A172 (cell line): ENCODE measurements at regions not wholly inside any gene's neighbourhood (a gene's known extent, or its start where the extent isn't known, plus 50 kb on each side); places are given as distances from the start of the nearest gene placed in this dataset.
"Not testable (repeated sequence)": the region's sequence is repeated elsewhere in the genome, so short reads cannot be mapped to it uniquely, and the experiment has no call there.

ENCODE experiments used
- DNase-seq: peaks from one replicate; pipeline ENCODE4 v3.0.0-alpha.2; 2015; ENCODE audit warnings: low spot score

DNA sequence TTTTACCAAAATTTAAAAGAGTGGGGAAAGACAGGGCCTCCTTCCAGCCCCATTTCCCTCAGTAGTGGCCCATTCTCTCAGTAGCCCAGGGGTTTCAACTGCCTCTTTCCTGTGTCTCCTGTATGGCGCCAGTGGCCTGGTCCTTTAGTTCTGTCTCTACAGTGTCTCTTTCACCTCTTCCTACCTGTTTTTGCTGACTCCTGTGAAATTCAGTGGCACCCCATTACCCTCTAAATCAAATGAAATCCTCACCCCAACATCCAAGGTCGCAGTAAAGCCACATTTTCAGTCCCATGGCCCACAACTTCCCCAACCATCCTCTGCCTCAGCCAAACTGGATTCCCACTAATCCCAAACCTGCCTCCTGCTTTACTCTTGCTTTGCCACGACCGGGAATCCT, 200.7 kb downstream of the IPMK start:
- DNase-seq: no peak

DNA sequence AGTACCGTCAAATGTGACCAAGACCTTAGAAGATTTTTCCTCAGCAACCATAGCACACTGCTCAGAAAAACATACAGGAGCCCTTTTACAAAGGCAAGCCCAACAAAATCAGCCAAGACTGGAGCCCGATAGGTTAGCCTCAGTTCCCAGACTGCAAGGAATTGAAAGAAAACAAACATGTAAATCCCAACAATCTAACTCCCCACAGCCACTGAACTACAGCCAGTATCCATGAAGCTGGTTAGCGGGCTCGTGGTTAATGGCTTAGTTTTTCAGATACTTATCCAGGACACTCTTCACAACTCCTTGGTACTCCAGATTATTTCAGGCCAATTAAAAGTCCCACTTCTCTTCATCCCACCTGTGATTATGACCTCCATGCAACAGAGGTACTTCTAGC, 201.6 kb downstream of the IPMK start:
- no peak for DNase-seq

DNA sequence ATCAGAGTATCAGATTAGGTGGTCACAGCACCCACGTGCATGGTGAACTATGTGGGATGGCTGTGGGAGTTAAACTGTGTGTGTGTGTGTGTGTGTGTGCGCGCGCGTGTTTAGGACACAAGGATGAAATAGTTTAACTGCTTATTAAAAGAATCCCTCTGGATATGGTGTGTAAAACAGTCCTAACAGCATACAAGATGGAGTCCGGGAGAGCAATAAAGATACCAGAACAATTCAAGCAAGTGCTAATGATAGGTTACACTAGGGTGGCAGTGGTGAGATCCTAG, 202.2 kb downstream of the IPMK start:
- no peak for DNase-seq

DNA sequence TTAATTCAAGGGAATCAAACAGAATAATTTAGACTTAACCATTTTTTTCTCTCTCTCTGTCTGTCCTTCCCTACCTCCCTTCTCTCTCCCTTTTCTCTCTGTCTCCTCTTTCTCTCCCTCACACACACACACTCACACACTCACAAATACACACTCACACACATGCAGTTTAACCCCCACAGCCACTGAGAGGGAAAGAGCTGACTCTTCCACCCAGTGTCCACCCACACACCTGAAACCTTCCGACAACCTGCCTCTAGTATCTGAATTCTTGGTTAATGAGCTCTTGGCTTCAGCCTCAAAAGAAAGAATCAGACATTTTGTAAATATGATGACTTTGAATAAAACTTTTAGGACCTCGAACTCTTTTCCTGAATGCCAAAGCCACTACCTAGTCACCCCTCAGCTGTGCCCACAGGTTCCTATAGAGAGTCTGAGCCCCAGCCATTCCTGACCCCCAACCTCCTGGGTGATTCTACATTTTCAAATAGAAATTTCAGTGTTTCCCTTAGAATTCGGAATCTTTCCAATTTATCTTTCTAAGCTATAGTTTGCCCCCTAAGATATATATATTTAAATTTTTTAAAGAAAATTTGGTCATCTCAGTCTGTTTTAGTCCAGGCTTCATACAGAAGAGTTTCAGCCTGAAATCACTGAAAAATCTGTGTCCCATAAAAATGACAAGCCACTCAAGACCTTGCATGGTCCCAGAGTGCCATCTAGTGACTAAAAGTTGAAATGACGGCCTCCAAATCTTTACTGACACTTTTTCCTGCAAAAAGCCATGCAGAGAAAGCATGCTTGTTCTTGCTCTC, 202.8 kb downstream of the IPMK start:
- peak; percentile 54 for DNase-seq

DNA sequence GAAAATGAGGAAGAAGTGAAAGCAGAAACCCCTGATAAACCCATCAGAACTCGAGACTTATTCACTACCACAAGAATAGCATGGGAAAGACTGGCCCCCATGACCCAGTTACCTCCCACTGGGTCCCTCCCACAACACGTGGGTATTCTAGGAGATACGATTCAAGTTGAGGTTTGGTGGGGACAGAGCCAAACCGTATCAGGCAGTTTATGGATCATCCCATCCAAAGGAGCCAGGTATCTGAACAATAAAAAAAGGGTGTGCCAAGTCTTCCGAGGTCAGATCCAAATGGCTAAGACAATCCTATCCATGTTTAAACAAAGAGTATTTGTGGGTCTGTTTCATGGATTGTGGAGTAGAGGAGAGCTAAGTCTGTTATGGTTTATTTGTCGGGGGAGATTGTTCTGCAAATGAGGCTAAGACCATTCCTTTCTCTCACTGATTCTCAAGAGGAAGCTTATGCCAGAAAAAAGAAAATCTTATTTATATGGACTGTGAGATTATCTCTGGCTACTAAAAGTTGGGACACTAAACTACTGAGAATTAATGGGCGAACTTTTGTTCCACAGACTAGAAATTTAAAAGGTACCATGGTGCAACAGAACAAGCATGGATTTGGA, 203.7 kb downstream of the IPMK start:
- no peak for DNase-seq

DNA sequence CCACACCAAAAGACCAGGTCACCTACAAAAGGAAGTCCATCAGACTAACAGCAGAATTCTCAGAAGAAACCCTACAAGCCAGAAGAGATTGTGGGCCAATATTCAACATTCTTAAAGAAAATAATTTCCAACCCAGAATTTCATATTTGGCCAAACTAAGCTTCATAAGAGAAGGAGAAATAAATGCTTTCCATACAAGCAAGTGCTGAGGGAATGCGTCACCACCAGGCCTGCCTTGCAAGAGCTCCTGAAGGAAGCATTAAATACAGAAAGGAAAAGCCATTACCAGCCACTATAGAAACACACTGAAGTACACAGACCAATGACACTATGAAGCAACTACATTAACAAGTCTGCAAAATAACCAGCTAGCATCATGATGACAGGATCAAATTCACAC, 209.0 kb downstream of the IPMK start:
- DNase-seq: not testable (repeated sequence)

DNA sequence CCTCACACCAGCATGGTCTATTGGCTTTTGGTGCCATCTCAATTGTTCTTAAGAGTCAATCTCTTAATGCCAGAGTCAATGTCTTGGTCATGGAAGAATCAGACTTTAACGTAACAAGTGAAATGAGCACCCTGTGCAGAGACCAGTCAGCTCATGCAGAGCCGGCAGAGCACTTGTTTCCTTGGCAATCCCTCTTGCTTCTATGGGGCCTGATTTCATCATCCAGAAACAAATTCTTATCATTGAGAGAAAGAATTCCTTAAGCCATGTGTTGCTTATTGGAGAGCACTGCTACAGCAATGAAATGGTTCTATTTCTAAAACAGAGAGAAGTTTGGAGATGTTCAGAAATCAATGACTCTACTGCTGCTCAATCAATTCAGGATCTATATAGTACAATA, 212.8 kb downstream of the IPMK start:
- DNase-seq: no peak

DNA sequence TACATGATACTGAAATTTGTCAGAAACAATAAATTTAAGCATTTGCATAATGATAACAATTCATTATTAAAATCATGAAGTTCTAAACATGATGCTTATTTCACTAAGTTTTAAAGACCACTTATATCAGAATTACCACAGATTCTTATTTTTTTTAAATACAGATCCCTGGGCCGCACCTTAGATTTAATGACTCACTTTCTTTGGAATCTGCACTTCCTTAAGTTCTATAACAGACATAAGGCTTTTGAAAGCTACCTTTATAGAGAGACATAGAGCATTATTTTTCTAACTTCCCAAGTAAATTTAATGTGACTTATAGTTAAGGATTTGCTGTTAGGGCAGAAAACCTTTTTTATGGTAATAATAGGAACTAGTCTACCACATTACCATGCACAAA, 214.9 kb downstream of the IPMK start:
- no peak for DNase-seq

DNA sequence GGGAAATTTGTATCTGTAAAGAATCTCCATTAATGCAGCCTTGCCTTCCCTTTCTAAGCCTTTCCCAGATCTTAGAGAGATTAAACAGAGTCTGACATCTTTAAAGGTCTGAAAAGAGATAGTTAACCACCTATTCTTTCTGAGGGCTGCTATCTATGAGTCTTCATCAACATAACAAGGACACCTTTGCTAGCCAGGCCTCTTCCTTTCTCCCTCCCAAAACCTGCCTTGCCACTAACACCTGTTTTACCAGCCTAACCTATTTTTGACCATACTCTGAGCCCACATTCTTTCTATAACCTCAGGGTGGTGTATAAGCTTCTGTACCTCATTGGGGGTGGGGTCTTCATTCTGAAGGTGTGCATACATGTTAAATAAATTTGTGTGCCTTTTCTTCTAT, 217.1 kb downstream of the IPMK start:
- DNase-seq: no peak

DNA sequence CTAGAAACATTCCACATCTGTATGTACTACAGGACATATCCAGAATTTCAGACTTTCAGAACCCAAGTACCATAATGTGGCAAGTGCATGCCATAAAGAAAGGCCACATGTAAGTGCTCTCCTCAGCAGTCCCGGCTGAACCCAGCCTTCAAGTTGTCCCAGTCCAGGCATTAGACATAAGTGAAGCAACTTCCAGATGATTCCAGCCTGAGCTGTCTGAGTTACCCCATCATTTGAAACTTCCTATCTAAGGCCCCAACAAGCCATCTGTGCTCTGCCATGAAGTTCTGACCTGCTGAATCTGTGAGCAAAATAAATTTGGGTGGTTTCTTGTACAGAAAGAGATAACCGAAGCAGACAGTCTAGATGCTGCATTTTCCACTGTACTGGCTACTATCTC, 218.8 kb downstream of the IPMK start:
- no peak for DNase-seq

DNA sequence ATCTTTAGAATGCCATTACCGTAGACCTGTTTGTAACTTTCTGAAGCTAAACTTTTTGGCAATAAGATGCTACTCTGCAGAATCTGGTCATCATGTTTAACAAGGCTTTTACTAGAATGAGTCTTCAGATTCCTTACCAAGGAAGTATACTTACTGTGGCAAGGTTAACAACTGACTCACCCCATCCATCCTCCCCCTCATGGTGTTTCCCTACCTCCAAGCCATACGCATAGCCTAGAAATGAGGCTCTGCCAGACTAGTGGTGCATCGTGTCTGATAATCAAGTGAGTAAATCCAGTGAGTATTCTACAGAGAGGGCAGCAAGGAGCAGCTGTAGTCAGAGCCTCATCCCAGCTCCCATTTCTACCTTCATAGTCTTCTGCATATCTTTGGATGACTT, 223.6 kb downstream of the IPMK start:
- DNase-seq: peak; percentile 78

DNA sequence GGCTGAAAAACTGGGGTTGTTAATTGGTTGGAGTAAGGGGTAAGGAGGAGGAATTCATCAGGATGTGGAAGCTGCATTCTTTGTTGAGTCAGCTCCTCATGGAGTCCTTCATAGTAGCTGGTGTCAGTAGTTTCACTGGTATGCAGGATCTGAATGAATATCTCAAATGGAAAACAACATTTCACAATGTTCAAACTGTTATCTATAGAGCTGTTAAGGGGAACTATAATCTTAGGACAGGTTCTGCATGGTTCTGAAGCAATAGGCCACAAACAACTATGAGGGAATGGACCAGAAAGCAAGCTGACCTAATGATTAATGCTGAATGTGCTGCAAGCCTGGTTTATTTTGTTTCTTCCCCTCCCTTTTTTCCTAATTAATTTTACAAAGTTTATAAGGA, 225.8 kb downstream of the IPMK start:
- no peak for DNase-seq

DNA sequence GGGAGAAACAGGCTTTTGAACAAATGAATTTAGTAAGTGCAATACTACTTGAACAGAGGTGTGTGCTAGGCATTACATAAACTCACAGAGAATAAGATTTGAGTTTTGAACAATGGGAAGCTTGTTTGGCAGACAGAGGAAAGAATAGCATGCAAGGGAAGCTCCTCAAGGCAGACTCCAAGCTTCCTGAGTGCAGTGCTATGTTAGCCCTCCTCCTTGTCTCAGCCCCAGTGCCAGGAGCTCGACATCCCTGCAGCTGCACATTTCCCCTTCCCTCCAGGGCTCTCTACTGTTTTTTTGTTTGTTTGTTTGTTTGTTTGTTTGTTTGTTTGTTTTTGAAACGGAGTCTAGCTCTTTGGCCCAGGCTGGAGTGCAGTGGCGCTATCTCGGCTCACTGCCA, 237.5 kb downstream of the IPMK start:
- no peak for DNase-seq

DNA sequence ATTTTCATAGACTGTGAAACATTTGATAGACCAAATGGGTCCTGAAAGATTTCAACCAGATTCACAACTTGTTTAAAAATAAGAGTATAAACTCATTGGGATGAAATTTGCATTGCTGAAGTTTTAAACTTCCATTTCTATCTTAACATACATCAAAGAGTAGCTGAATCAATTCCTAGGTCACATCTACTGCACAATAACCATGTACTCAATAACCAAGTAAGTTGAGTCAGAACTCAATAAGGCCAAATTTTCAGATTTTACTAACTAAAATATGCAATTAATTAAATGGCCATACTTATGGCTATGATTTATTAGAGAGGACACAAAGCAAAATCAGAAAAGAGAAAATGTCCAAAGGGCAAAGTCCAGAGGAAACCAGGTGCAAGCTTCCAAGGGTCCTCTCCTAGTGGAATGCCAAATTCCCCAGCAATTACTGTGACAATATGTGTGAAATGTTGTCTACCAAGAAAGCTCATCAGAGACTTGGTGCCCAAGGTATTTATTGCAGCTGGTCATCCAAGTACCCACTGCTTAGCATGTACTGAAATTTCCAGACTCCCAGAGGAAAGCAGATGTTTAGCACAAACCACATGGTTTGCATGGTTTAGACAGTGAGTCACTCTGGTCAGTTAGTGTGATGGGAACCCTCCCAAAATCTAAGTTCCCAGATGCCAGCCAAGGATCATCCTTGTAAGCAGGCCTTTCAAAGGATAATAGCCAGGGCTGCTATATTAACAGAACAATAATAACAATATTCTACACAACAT, 238.9 kb downstream of the IPMK start:
- peak; percentile 90 for DNase-seq

DNA sequence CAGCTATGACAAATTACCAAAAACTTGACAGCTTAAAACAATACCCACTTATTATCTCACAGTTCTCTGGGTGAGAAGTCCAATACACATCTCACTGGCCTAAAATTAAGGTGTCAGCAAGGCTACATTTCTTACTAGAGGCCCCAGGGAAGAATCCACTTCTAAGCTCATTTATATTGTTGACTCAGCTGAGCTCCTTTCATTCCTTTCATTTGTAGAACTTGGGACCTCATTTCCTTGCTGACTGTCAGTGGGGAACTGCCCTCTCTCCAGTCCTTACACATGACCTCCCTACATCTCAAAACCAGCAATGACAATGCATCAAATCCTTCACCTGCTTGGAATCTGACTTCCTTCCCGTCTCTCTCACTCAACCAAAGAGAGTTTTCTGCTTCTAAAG, 240.3 kb downstream of the IPMK start:
- peak; percentile 51 for DNase-seq

DNA sequence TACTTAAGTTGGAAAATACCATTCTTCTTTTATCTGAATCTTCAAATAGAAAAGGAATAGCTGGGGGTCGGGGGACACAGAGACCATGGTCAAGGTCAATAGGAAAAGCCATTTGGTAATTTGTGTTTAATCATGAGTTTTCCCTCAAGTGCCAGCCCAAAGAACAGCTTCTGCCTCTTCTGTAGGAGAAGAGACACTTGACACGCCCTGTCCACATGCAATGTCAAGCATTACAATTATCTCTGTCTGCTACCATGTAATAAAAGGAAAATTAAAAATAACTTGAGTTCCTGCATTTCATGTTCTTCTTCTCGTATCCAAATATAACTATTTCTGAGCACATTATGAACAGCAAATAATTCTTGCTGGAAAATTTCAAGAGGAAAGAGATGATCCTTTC, 241.7 kb downstream of the IPMK start:
- no peak for DNase-seq

DNA sequence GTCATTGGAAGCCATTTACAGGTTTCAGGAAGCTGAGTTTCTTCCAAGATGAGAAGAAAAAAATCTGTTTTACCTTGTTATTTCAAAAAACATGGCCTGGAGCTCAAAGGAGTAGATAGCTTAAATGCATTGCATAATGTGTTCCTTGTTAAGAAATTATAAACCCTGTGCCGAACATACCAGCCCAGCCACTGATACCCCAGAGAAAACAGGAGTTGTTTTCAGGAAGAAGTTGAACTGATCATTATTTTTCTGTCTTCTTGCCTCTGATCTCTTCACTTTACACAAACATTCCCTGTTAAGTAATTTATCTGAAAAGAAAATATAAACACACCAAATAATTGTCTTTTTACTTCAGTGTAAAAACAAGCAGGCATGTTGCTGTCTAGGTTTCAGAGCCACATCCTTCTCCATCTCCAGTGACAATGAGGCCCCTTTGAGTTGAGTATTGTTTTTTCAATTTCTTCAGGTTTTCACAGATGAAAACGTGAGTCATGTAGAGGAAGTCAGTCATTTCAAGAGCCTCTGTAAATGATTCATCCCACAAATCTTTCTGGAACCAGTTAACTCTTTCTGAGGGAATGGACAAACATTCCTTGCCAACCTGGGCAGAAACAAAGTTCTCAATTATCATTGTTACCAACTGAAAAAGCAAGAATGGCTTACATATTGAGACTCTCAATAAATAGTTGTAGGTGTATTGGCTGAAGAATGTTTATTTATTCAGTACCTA, 244.2 kb downstream of the IPMK start:
- peak; percentile 92 for DNase-seq

DNA sequence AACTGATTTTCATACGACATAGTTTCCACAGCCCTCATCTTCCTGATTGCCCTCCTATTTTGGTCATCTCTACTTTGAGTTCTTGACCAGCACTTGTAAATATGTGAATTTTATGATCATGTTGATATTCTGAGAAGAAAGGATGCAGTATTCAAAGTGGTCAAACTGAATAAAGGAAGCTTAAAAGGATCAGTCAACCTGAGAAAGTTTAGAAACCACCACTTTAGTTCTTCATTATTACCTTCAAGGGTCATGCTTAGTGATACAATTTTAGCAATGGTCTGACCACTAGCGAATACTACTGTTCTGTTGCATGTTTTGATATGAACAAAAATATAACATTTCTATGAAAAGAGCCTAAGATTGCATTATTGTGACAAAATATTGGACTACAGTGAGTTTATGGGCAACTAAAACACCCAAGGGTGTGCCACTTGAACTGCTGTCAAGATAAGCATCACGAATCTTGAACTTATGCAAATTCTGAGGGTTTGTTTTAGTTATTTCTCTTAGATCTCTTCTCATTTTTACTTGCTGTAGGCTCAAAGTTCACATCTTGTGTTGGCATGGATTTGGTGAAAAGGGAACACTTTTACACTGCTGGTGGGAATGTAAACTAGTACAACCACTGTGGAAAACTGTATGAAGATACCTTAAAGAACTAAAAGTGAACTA, 247.7 kb downstream of the IPMK start:
- DNase-seq: no peak

DNA sequence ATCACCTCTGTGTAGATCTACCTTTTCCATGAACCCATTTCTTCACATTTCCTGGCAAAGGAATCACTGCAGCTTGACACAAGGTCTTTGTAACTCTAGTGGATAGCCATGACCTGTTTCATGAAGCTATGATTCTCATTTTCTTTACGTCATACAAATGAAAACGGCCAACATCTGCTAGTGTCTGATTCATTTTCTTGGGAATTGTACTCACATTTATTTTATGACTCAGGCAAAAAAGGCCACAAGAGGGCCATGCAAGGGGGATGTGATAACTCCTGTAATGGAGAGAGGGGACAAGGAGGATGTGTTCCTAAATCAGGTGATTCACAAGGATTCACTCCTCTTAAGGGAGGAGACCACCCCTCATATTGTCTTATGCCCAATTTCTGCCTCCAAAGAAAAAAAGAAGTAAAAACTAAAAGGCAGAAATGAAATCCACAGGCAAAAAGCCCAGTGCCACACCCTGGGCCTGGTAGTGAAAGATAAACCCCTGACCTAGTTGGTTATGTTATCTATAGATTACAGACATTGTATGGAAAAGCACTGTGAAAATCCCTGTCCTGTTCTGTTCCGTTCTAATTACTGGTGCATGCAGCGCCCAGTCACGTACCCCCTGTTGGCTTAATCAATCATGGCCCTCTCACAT, 249.9 kb downstream of the IPMK start:
- peak; percentile 88 for DNase-seq

DNA sequence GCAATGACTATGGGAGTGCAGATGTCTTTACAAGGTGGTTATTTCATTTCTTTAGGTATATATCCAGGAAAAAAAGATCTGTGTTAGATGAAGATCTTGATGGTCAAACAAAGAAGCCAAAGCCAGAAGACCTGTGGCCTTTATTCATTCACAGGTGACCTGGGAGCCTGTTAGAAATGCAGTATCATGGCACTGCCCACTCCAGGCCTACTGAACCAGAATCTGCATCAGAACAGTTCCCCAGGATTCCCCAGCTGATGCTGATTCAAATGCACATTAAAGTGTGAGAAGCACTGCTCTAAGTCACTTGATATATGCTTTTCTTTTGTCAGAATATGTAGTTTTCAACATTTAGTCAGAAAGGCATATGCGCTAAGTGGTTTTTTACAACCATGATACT, 251.1 kb downstream of the IPMK start:
- DNase-seq: no peak

DNA sequence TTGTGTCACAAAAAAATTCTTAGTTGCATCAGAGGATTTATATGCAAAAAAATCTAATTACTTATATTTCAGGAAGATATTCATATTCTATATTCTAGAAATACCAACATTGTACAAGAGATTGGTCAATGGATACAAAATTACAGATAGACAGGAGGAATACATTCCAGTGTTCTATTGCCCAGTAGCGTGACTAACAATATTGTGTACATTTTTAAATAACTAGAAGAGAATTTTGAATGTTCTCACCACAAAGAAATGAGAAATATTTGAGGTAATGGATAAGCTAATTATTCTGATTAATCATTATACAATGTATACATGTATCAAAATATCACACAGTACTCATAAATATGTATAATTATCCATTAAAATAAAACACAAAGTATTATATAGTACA, 253.3 kb downstream of the IPMK start:
- no peak for DNase-seq
